Ovary (tissue), 3 donors: ENCODE measurements at regions not wholly inside any gene's neighbourhood (a gene's known extent, or its start where the extent isn't known, plus 50 kb on each side); places are given as distances from the start of the nearest gene placed in this dataset.

Source experiments
- CTCF ChIP-seq, 3 donors: fragments of 450-650 bp in 2 of 3; fragments of 200-600 bp in 1 of 3; IDR thresholded peaks; one replicate each; pipeline versions ENCODE4 v1.5.1 to v1.8.0; 2016 to 2022; ENCODE audit warnings: antibody characterized with exemption in 3 of 3, mild to moderate bottlenecking in 1 of 3
- POLR2A ChIP-seq: fragments of 450-650 bp; IDR thresholded peaks from one replicate; pipeline ENCODE4 v1.6.1; 2017; ENCODE audit warnings: antibody characterized with exemption, mild to moderate bottlenecking, moderate library complexity
- donor health status: DM: no; HTN: no; CAD: no.

- TF ChIP-seq CTCF (IDR thresholded peaks at IDR 0.05) (no peak), POLR2A (no peak)
Observed at GRCh38 chr3:95200384-95200783, 1137.5 kb downstream of the NSUN3 start.
